Right lobe of liver (tissue), 6 donors: ENCODE measurements at regions not wholly inside any gene's neighbourhood (a gene's known extent, or its start where the extent isn't known, plus 50 kb on each side); places are given as distances from the start of the nearest gene placed in this dataset.
"Not testable (repeated sequence)": the region's sequence is repeated elsewhere in the genome, so short reads cannot be mapped to it uniquely, and the experiment has no call there.

Experiments used
- ATAC-seq, 4 donors: fragments of 200-7000 bp; cut with Tn5 transposase; one replicate each; pipeline ENCODE4 v1.9.1; 2020; ENCODE audit warnings: mild to moderate bottlenecking in 4 of 4, moderate library complexity in 4 of 4
- DNase-seq, 3 donors: peaks; one replicate each; pipeline ENCODE4 v3.0.0-alpha.2; 2020
- H3K27ac ChIP-seq, 3 donors: fragments of 200-600 bp; one replicate each; pipeline ENCODE4 v1.8.0; 2022
- H3K27me3 ChIP-seq, 2 donors: fragments of 200-600 bp; one replicate each; pipeline ENCODE4 v1.8.0; 2022
- H3K36me3 ChIP-seq, 4 donors: fragments of 200-600 bp; sonication (generic) in 1 of 4; one replicate each; pipeline versions ENCODE4 v1.5.1 to v1.8.0; 2017 to 2022; ENCODE audit warnings: control low read depth in 1 of 4
- H3K4me1 ChIP-seq, 4 donors: fragments of 200-600 bp; sonication (generic) in 1 of 4; one replicate each; pipeline versions ENCODE4 v1.5.1 to v1.8.0; 2017 to 2022; ENCODE audit warnings: control low read depth in 1 of 4
- H3K4me3 ChIP-seq, 3 donors: fragments of 200-600 bp; one replicate each; pipeline ENCODE4 v1.8.0; 2022
- H3K9me3 ChIP-seq, 4 donors: fragments of 200-600 bp; sonication (generic) in 1 of 4; one replicate each; pipeline versions ENCODE4 v1.5.1 to v1.8.0; 2017 to 2022; ENCODE audit warnings: control low read depth in 1 of 4
- POLR2A ChIP-seq: fragments of 450-650 bp; IDR thresholded peaks from one replicate; pipeline ENCODE4 v1.6.1; 2017; ENCODE audit warnings: antibody characterized with exemption, mild to moderate bottlenecking
- WGBS: methylation state at CpG from one replicate; pipeline ENCODE4 v1.1.6; 2018; ENCODE audit warnings: low coverage, low lambda C conversion rate; ENCODE audit not compliant: insufficient coverage; ENCODE audit errors: missing lambda C conversion rate; 5-methylcytosine and 5-hydroxymethylcytosine counted together
- intact Hi-C, 2 donors: fragments of 100-400 bp; cut with DNase I; formaldehyde crosslinking; loops; one replicate each; pipeline versions ENCODE4 v1.11.2 to v1.14.1; 2022
- TF ChIP-seq, protein P1 (sequence below), 4 donors: fragments of 200-600 bp in 3 of 4; fragments of 450-650 bp in 1 of 4; IDR thresholded peaks; one replicate each; pipeline versions ENCODE4 v1.5.1 to v1.8.0; 2016 to 2022; ENCODE audit warnings: antibody characterized with exemption in 4 of 4, mild to moderate bottlenecking in 2 of 4
- donor health status: DM: no; HTN: yes; CAD: no.
- donor health status: DM: no; HTN: no; CAD: no.
- donor health status: DM: no; HTN: no; CAD: no.
- donor health status: DM: no; HTN: yes; CAD: no.
- donor health status: DM: no; HTN: yes; CAD: no.

DNA sequence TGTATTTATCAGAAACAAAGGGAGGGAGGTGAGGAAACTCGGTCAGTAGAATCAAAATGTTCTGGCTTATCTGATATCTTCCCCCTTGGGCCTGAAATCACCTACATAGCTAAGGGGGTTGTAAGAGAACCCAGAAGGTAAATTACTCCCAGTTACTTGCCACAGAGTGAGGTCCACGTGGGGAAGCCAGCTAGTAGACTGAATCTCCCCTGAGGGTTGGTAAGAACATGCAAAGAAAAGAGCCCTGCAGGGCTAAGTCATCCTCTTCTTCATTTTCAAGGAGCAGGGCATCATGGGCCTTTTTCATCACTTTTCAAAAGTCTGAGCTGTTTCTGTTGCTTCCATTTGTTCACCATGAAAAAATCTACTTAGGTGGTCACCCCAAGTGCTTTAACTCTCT is 115.4 kb downstream of the QRSL1 start:
- 67% methylated on average over 2 of the region's 2 CpGs for WGBS
- DNase-seq (no peak), ATAC-seq (no peak)
- no peaks in the 10 kb centered on the region for H3K27me3 ChIP-seq
- no peaks in the 10 kb centered on the region for H3K9me3 ChIP-seq
- peaks cover 0 to 13% (median 2%) of the 10 kb centered on the region in 4 donors for H3K4me1 ChIP-seq
- H3K4me3 ChIP-seq: no peak overlapping the region
- H3K27ac ChIP-seq: no peak overlapping the region
- no peaks in the 10 kb centered on the region for H3K36me3 ChIP-seq
- intact Hi-C loops: no loop called here
- TF ChIP-seq, protein P1, sequence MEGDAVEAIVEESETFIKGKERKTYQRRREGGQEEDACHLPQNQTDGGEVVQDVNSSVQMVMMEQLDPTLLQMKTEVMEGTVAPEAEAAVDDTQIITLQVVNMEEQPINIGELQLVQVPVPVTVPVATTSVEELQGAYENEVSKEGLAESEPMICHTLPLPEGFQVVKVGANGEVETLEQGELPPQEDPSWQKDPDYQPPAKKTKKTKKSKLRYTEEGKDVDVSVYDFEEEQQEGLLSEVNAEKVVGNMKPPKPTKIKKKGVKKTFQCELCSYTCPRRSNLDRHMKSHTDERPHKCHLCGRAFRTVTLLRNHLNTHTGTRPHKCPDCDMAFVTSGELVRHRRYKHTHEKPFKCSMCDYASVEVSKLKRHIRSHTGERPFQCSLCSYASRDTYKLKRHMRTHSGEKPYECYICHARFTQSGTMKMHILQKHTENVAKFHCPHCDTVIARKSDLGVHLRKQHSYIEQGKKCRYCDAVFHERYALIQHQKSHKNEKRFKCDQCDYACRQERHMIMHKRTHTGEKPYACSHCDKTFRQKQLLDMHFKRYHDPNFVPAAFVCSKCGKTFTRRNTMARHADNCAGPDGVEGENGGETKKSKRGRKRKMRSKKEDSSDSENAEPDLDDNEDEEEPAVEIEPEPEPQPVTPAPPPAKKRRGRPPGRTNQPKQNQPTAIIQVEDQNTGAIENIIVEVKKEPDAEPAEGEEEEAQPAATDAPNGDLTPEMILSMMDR (IDR thresholded peaks at IDR 0.05): no peak
- TF ChIP-seq POLR2A: no peak

DNA sequence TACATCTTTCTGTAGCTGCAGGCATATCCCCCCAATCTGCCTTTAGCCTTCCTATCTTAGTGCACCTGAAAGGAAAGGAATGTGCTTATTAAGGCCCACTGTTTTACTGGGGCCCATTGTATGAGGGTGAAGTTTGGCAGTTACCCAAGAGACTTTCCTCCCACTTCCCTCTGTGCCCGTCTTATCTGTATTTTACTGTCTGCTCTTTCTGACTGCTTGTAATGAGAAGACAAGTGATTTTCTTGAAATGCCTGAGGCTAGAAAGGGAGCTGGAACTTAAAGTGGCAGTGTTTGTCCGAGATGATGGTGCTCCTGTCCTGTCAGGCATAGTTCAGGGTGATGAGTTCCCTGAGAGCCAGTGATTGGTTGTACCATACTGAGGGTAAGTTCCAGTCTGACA is 114.7 kb downstream of the QRSL1 start:
- not testable (repeated sequence) for H3K36me3 ChIP-seq

DNA sequence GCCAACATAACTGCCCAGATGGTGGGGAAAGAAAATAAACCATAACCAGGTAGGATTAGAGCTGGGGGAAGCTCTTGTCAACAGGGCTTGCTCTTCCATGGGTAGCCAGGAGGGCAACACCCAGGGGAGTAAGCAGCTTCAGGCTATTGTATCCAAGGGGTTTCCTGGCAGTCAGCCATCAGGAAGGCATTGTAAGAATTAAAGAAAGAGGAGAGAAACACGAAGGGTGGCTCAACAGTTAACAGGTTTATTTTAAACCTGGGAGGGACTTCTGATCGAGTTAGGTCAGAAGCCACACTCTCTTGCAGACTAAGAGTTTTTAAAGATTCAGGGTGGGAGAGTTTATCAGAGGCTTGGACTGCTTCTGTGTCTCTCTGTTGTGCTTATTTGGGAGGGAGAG is 114.2 kb downstream of the QRSL1 start:
- no peak for TF ChIP-seq POLR2A
- TF ChIP-seq, protein P1 (IDR thresholded peaks at IDR 0.05): no peak
- 58% methylated on average over 2 of the region's 2 CpGs for WGBS

More for the DNA sequence above, 114.7 kb downstream of the QRSL1 start:
- H3K9me3 ChIP-seq, H3K27ac ChIP-seq, ATAC-seq, H3K27me3 ChIP-seq, H3K4me3 ChIP-seq, intact Hi-C loops, DNase-seq: not testable (repeated sequence)
- H3K4me1 ChIP-seq: peaks cover 0 to 19% (median 5%) of the 10 kb centered on the region in 4 donors
- WGBS: 46% methylated on average over 2 of the region's 2 CpGs

DNA sequence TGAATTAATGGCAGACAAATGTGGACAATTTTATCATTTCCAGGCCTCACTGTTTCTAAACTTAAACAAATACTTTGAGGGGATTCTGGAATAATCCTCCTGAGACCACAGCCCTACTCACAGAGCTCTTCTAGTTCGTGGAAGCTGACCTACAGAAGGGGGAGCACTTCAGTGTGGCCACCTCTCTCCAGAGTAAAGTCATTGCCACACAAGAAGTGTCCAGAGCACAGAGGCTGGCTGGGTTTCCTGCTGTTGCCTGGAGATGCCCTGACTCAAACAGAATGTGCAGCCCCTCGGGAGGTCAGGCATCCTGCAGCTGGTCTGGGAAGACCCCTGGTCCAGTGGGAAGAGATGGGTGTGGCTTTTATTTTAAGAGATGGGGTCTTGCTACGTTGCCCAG is 110.9 kb downstream of the QRSL1 start:
- ATAC-seq (peak; percentile 47 to 78 (median 57)), DNase-seq (peak in 1 of 3 donors; percentile 56)
- Histone ChIP-seq H3K4me3 (peak overlapping the region in 1 of 3 donors; percentile 27), H3K27ac (peak overlapping the region; percentile 74 to 96 (median 86)), H3K4me1 (peaks cover 0 to 46% (median 9%) of the 10 kb centered on the region in 4 donors), H3K36me3 (no peaks in the 10 kb centered on the region), H3K27me3 (no peaks in the 10 kb centered on the region), H3K9me3 (no peaks in the 10 kb centered on the region)
- peak; percentile 36 for TF ChIP-seq POLR2A
- TF ChIP-seq, protein P1 (IDR thresholded peaks at IDR 0.05): peak in 3 of 4 donors; percentile 11 to 26 (median 14)
- WGBS: 50% methylated on average over 2 of the region's 3 CpGs
- intact Hi-C loops: no loop called here

More for the DNA sequence above, 114.2 kb downstream of the QRSL1 start:
- H3K9me3 ChIP-seq: no peaks in the 10 kb centered on the region
- no peak overlapping the region for H3K4me3 ChIP-seq
- ATAC-seq (no peak), DNase-seq (no peak)
- H3K27me3 ChIP-seq: no peaks in the 10 kb centered on the region
- peaks cover 0 to 23% (median 6%) of the 10 kb centered on the region in 4 donors for H3K4me1 ChIP-seq
- H3K27ac ChIP-seq: no peak overlapping the region
- intact Hi-C loops: no loop called here
- H3K36me3 ChIP-seq: no peaks in the 10 kb centered on the region

DNA sequence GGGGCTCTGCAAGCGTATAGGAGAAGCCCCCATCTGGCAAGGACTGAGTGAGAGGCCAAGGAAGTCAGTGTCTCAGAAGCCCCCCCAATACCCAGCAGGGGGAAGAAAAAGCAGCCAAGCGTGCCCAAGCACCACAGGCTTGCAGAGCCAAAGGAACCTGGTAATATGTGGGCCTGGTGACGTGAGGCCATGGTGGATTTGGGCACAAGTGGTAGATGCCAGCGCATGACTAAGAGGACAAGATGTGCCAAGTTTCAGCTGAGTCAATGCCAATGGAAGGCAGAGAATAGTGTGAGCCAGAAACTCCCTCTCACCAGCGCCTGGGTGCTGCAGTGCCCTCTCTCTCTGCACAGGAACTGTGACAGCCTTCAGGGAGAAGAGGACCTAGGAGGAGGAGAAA is 110.0 kb downstream of the QRSL1 start:
- peak; percentile 86 to 95 (median 92) for ATAC-seq
- intact Hi-C loops: no loop called here
- no peaks in the 10 kb centered on the region for H3K9me3 ChIP-seq
- peak overlapping the region; percentile 74 to 96 (median 86) for H3K27ac ChIP-seq
- no peaks in the 10 kb centered on the region for H3K36me3 ChIP-seq
- H3K4me3 ChIP-seq: peak overlapping the region in 1 of 3 donors; percentile 27
- peak; percentile 71 to 93 (median 82) for DNase-seq
- 56% methylated on average over 5 of the region's 5 CpGs for WGBS
- H3K27me3 ChIP-seq: no peaks in the 10 kb centered on the region
- TF ChIP-seq POLR2A: peak; percentile 83
- TF ChIP-seq, protein P1 (IDR thresholded peaks at IDR 0.05): peak in 2 of 4 donors; percentile 13 to 35
- H3K4me1 ChIP-seq: peaks cover 0 to 42% (median 7%) of the 10 kb centered on the region in 4 donors
